ENCODE measurements at regions not wholly inside any gene's neighbourhood (a gene's known extent, or its start where the extent isn't known, plus 50 kb on each side); places are given as distances from the start of the nearest gene placed in this dataset.

DNA sequence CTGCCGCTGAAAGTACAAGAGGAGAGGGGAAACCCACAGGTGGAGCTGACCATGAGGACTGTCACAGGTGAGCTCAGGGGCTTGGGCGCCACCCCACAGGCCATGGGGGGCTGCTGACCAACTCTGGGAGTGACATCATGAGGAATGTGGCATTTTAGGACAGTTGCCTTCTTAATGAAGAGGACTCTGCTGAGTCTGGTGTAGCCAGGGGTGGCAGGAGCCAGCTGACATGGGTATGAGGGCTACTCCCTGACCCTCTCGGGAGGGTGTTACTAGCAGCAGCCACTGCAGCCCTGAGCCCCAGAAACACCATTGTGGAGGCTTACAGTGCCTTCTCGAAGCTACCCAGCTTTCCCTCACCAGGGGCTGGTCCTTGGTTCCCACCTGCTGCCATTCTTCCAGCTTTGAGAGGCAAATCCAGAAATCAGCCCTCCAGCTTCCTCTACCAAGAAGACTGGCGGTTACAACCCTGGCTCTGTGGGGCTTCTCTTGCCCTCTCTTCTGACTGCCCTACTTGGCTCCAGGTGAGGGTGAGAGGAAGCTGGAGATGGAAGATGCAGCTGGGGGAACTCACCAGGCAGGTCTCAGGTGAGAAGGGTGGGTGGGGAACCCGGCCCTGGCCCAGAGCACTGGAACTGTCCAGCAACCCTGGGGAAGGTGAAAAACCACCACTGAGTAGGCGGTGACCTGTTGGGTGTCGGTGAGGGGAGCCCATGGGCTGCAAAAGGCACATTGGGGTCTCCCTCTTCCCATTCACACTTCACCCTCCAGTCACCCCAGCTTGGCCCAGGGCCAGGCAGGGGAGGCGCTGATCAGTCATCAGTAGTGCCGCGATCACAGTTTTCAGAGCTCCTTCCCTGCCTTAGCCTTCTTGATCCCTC is 98.5 kb downstream of the MCFD2 start:
- TF ChIP-seq, protein P1, sequence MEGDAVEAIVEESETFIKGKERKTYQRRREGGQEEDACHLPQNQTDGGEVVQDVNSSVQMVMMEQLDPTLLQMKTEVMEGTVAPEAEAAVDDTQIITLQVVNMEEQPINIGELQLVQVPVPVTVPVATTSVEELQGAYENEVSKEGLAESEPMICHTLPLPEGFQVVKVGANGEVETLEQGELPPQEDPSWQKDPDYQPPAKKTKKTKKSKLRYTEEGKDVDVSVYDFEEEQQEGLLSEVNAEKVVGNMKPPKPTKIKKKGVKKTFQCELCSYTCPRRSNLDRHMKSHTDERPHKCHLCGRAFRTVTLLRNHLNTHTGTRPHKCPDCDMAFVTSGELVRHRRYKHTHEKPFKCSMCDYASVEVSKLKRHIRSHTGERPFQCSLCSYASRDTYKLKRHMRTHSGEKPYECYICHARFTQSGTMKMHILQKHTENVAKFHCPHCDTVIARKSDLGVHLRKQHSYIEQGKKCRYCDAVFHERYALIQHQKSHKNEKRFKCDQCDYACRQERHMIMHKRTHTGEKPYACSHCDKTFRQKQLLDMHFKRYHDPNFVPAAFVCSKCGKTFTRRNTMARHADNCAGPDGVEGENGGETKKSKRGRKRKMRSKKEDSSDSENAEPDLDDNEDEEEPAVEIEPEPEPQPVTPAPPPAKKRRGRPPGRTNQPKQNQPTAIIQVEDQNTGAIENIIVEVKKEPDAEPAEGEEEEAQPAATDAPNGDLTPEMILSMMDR (IDR thresholded peaks at IDR 0.05), result no peak
- ATAC-seq (ENCODE audit: low FRiP score) (no peak), DNase-seq (ENCODE audit: low spot score) (no peak)

DNA sequence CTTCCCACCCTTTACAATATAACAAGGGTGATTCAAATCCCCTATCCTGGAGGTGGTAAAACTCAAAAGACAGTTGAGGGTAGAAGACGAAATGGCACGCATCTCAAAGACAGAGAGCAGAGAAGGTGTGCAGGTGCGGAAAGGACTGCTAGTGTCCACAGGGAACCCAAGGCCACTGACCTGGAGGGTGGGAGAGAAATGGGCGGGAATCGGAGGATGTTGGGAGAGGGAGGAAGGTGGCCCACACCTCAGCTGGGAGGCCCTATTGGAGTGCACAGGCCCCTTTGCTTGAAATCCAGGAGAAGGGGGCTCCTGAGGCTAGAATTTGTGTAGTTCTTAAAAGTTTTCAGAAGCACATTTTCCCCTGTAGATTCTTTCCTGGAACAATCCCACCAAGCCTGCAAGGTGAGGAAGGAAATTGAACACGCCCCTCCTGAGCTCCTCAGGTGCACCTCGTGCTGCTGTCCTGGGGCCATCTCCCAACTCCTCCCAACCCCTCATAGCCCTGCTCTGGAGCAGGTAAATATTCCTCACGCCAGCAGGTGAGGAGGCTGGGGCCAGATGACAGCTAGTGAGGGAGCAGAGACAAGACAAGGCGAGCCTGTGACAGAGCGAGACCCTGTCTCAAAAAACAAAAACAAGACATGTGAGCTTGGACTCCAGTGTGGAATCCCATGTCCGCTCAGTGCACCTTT is 99.3 kb downstream of the MCFD2 start:
- TF ChIP-seq, protein P1 (IDR thresholded peaks at IDR 0.05), result no peak
- DNase-seq (ENCODE audit: low spot score) (no peak), ATAC-seq (ENCODE audit: low FRiP score) (no peak)

DNA sequence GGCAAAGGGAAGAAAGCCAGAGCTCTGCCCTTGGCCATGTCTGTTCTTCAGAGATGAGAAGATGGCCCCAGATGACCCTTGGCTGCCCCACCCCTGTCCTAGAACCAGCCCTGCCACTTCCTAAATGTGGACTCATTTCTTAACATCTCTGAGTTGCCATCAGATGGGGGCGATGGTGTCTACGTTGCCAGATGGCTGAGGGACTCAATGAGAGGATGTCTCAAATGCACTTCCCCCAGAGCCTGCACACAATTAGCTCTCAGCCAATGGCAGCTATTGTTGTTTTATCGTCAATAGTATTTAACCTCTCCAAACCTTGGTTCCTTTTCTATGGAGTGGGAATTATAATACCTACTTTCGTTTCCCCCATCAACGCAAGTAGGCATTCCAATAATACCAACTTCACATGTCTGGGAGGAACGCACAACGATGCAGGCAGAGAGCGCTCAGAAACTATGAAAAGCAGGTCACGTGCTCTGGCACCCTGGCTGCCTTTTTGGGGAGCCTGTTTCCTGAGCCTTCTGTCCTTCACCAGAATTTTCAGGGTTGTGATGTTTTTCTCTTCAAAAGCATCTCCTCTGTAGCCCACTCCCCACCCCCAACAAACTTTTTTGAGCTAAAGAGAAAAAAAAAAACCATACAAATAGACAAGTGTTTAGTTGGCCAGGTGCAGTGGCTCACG is 100.3 kb downstream of the MCFD2 start:
- DNase-seq (ENCODE audit: low spot score), result no peak
- TF ChIP-seq, protein P1 (IDR thresholded peaks at IDR 0.05), result no peak
- ATAC-seq (ENCODE audit: low FRiP score), result no peak

DNA sequence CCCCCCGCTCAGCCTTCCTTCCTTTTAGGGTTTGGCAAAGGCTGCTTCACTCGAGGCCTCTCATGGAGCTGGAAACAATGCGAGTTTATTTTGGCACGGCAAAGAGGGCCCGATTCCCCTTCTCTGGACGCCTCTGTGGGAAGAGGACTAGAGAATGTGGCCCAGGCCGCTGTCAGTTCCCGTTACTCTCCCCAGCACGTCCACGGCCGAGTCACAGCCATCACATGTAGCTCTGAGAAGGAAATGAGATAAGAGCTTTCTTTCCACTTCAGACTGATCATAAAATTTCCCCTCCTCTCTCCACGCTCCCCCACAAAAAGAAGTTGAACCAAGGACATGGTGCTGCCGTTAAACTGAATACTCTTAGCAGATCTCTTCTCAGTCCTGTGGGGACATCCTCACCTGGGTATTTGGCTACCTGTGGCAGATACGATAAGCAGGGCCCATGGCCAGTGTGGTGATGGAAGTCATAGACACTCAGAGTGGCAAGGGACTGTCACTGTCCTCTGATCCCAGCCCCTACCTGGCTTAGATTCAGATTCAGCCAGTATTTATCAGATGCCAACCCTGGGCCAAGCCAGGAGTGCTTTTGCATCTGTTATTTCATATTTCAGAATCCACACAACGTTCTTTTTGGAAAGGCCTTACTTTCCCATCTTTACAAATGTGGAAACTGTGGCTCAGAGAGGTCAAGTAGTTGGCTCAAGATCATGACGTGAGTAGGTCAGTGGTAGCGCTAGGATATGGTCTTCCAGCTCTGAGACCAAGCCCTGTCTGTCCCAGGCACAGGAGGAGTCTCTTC is 101.2 kb downstream of the MCFD2 start:
- TF ChIP-seq, protein P1 (IDR thresholded peaks at IDR 0.05), result no peak
- DNase-seq (ENCODE audit: low spot score) (no peak), ATAC-seq (ENCODE audit: low FRiP score) (peak; percentile 75)

DNA sequence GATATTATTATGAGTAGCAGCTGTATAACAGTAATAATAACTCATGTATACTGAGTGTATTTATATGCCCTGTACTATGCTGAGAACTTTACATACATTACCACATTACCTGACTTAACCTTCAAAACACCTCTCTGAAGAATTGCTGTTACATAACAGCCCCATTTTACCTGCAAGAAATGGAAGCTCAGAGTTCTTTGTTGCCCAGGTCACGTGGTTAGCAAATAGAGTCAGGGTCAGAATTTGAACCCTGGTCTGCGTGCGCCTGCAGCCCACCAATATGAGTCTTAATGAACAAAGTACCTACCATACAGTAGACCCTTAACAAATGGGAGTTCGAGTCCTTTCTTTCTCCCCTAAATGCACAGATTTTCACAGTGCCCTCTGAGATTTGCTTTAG is 101.9 kb downstream of the MCFD2 start:
- TF ChIP-seq, protein P1 (IDR thresholded peaks at IDR 0.05), result no peak
- DNase-seq (ENCODE audit: low spot score) (no peak), ATAC-seq (ENCODE audit: low FRiP score) (no peak)

DNA sequence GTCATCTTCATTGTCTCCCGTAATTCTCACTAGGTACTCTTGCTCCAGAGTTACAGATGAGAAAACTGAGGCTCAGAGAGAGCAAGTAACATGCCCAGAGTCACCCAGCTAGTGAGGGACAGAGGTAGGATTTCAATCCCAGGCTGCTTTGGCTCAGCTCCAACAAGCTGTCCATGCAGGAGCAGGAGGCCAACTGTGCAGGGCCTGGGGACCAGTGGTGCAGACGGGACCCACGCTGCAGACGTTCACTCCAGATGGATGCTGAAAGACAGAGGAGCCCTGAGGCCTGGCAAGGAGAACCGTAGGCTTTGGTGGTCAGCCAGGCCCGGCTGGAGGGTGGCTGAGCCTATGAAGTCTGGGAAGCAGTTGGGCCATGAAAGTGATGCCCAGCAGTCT is 102.6 kb downstream of the MCFD2 start:
- DNase-seq (ENCODE audit: low spot score) (no peak), ATAC-seq (ENCODE audit: low FRiP score) (no peak)

More for the DNA sequence above, 102.6 kb downstream of the MCFD2 start:
- TF ChIP-seq, protein P1 (IDR thresholded peaks at IDR 0.05), result no peak

Measured in omental fat pad (tissue), 3 donors.